ENCODE measurements at regions not wholly inside any gene's neighbourhood (a gene's known extent, or its start where the extent isn't known, plus 50 kb on each side); places are given as distances from the start of the nearest gene placed in this dataset.
"Not testable (repeated sequence)": the region's sequence is repeated elsewhere in the genome, so short reads cannot be mapped to it uniquely, and the experiment has no call there.

DNA sequence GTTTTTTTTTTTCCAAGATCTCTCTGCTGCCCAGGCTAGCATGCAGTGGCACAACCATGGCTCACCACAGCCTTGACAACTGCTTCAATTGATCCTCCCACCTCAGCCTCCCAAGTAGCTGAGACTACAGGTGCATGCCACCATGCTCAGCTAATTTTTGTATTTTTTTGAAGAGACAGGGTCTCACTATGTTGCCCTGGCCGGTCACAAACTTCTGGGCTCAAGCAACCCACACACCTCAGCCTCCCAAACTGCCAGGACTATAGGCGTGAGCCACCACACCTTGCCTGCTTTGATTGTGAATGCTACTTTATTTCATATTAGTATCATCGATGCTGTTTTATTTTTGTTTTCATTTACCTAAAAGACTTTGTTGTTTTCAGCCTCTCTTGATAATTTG, 81.5 kb upstream of the GNAZ start:
- no peaks in the 10 kb centered on the region for H3K9me3 ChIP-seq (ENCODE audit: control insufficient read depth, insufficient read depth, low read depth, low read length)
- POLR2A ChIA-PET: no interaction called here
- no peaks in the 10 kb centered on the region for H3K36me3 ChIP-seq (ENCODE audit: control insufficient read depth, insufficient read depth, low read length)
- CTCF ChIA-PET: interaction anchor here (0.7 kb wide), 1 partner anchor 30 kb away, joined by 3 read pairs; no protein-coding TSS in a partner anchor
- intact Hi-C loops (cut with micrococcal nuclease; ENCODE audit: unreplicated experiment) (no loop called here), in situ Hi-C loops (cut with HindIII; ENCODE audit: low pct_unique_long_range_greater_than_20kb, low sequenced_read_pairs) (no loop called here)
- H3K27ac ChIP-seq (ENCODE audit: low read length): no peak overlapping the region
- H3K27me3 ChIP-seq (ENCODE audit: control insufficient read depth, insufficient read depth, low read length): no peaks in the 10 kb centered on the region; the same call in 1 of the 2 replicates
- no peaks in the 10 kb centered on the region for H3K4me1 ChIP-seq (ENCODE audit: control insufficient read depth, insufficient read depth, low read length)
- TF ChIP-seq, protein P1, sequence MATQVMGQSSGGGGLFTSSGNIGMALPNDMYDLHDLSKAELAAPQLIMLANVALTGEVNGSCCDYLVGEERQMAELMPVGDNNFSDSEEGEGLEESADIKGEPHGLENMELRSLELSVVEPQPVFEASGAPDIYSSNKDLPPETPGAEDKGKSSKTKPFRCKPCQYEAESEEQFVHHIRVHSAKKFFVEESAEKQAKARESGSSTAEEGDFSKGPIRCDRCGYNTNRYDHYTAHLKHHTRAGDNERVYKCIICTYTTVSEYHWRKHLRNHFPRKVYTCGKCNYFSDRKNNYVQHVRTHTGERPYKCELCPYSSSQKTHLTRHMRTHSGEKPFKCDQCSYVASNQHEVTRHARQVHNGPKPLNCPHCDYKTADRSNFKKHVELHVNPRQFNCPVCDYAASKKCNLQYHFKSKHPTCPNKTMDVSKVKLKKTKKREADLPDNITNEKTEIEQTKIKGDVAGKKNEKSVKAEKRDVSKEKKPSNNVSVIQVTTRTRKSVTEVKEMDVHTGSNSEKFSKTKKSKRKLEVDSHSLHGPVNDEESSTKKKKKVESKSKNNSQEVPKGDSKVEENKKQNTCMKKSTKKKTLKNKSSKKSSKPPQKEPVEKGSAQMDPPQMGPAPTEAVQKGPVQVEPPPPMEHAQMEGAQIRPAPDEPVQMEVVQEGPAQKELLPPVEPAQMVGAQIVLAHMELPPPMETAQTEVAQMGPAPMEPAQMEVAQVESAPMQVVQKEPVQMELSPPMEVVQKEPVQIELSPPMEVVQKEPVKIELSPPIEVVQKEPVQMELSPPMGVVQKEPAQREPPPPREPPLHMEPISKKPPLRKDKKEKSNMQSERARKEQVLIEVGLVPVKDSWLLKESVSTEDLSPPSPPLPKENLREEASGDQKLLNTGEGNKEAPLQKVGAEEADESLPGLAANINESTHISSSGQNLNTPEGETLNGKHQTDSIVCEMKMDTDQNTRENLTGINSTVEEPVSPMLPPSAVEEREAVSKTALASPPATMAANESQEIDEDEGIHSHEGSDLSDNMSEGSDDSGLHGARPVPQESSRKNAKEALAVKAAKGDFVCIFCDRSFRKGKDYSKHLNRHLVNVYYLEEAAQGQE (IDR thresholded peaks at IDR 0.05; ENCODE audit: insufficient read depth in 1 of 2, low read depth in 2 of 2, low read length in 1 of 2): no peak
- TF ChIP-seq TCF7L2 (IDR thresholded peaks at IDR 0.05; ENCODE audit: low read depth, low read length) (no peak), POLR2AphosphoS5 (IDR thresholded peaks at IDR 0.05; ENCODE audit: low read depth, low read length) (no peak), SIN3A (IDR thresholded peaks at IDR 0.05; ENCODE audit: borderline replicate concordance, insufficient read depth, low read depth, low read length) (no peak)
- TF ChIP-seq, protein P2, sequence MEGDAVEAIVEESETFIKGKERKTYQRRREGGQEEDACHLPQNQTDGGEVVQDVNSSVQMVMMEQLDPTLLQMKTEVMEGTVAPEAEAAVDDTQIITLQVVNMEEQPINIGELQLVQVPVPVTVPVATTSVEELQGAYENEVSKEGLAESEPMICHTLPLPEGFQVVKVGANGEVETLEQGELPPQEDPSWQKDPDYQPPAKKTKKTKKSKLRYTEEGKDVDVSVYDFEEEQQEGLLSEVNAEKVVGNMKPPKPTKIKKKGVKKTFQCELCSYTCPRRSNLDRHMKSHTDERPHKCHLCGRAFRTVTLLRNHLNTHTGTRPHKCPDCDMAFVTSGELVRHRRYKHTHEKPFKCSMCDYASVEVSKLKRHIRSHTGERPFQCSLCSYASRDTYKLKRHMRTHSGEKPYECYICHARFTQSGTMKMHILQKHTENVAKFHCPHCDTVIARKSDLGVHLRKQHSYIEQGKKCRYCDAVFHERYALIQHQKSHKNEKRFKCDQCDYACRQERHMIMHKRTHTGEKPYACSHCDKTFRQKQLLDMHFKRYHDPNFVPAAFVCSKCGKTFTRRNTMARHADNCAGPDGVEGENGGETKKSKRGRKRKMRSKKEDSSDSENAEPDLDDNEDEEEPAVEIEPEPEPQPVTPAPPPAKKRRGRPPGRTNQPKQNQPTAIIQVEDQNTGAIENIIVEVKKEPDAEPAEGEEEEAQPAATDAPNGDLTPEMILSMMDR (IDR thresholded peaks at IDR 0.05): no peak
- H3K4me3 ChIP-seq (ENCODE audit: low read depth in 2 of 2, low read length in 2 of 2): no peak overlapping the region
- BruUV-seq (replicated peaks): no TSS peak
- DNase-seq (ENCODE audit: low read depth, low spot score): no peak
- no peak for ATAC-seq

- Histone ChIP-seq H3K4me1 (ENCODE audit: control insufficient read depth, insufficient read depth, low read length) (no peaks in the 10 kb centered on the region), H3K27ac (ENCODE audit: low read length) (no peak overlapping the region), H3K36me3 (ENCODE audit: control insufficient read depth, insufficient read depth, low read length) (no peaks in the 10 kb centered on the region), H3K9me3 (ENCODE audit: control insufficient read depth, insufficient read depth, low read depth, low read length) (no peaks in the 10 kb centered on the region), H3K4me3 (ENCODE audit: low read depth in 2 of 2, low read length in 2 of 2) (no peak overlapping the region), H3K27me3 (ENCODE audit: control insufficient read depth, insufficient read depth, low read length) (no peaks in the 10 kb centered on the region; the same call in 1 of the 2 replicates)
- POLR2A ChIA-PET: no interaction called here
- intact Hi-C loops (cut with micrococcal nuclease; ENCODE audit: unreplicated experiment): no loop called here
- ATAC-seq: no peak
- CTCF ChIA-PET: no interaction called here
- BruUV-seq (replicated peaks): no TSS peak
- TF ChIP-seq POLR2AphosphoS5 (IDR thresholded peaks at IDR 0.05; ENCODE audit: low read depth, low read length) (no peak), SIN3A (IDR thresholded peaks at IDR 0.05; ENCODE audit: borderline replicate concordance, insufficient read depth, low read depth, low read length) (no peak), TCF7L2 (IDR thresholded peaks at IDR 0.05; ENCODE audit: low read depth, low read length) (no peak)
- TF ChIP-seq, protein P2 (IDR thresholded peaks at IDR 0.05): no peak
- no peak for DNase-seq (ENCODE audit: low read depth, low spot score)
- in situ Hi-C loops (cut with HindIII; ENCODE audit: low pct_unique_long_range_greater_than_20kb, low sequenced_read_pairs): no loop called here
These were observed 80.5 kb upstream of the GNAZ start for GRCh38 chr22:22989856-22990255.

- in situ Hi-C loops (cut with HindIII; ENCODE audit: low pct_unique_long_range_greater_than_20kb, low sequenced_read_pairs); intact Hi-C loops (cut with micrococcal nuclease; ENCODE audit: unreplicated experiment); CTCF ChIA-PET; DNase-seq (ENCODE audit: low read depth, low spot score); H3K36me3 ChIP-seq (ENCODE audit: control insufficient read depth, insufficient read depth, low read length); H3K9me3 ChIP-seq (ENCODE audit: control insufficient read depth, insufficient read depth, low read depth, low read length); H3K27ac ChIP-seq (ENCODE audit: low read length); ATAC-seq; POLR2A ChIA-PET; H3K27me3 ChIP-seq (ENCODE audit: control insufficient read depth, insufficient read depth, low read length); BruUV-seq (replicated peaks); H3K4me1 ChIP-seq (ENCODE audit: control insufficient read depth, insufficient read depth, low read length); H3K4me3 ChIP-seq (ENCODE audit: low read depth in 2 of 2, low read length in 2 of 2): not testable (repeated sequence)
These were observed 79.4 kb upstream of the GNAZ start for GRCh38 chr22:22990711-22991505.
